ENCODE measurements at regions not wholly inside any gene's neighbourhood (a gene's known extent, or its start where the extent isn't known, plus 50 kb on each side); places are given as distances from the start of the nearest gene placed in this dataset.

DNA sequence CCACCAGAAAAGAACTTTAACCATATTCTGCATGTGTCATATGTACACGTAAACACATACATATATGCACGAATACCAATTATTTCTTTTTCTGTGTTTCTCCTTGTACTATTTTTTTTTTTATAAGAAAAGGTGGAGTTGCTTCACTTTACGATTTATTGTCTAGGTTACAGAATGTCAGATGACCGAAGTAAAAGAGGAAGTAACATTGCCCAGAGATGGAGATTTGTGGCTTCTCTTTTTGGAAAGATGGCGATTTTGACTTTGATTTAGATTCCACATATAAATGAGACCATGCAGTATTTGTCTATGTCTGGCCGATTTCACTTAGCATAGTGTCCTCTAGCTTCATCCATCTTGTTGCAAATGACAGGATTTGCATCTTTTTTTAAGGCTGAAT, 293.1 kb downstream of the SV2B start:
- TF ChIP-seq, protein P1, sequence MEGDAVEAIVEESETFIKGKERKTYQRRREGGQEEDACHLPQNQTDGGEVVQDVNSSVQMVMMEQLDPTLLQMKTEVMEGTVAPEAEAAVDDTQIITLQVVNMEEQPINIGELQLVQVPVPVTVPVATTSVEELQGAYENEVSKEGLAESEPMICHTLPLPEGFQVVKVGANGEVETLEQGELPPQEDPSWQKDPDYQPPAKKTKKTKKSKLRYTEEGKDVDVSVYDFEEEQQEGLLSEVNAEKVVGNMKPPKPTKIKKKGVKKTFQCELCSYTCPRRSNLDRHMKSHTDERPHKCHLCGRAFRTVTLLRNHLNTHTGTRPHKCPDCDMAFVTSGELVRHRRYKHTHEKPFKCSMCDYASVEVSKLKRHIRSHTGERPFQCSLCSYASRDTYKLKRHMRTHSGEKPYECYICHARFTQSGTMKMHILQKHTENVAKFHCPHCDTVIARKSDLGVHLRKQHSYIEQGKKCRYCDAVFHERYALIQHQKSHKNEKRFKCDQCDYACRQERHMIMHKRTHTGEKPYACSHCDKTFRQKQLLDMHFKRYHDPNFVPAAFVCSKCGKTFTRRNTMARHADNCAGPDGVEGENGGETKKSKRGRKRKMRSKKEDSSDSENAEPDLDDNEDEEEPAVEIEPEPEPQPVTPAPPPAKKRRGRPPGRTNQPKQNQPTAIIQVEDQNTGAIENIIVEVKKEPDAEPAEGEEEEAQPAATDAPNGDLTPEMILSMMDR (IDR thresholded peaks at IDR 0.05; ENCODE audit: poor library complexity, severe bottlenecking) = no peak
- TF ChIP-seq TAF1 (IDR thresholded peaks at IDR 0.05; ENCODE audit: low read depth) (no peak), POLR2AphosphoS5 (IDR thresholded peaks at IDR 0.05) (no peak), EP300 (conservative IDR thresholded peaks at IDR 0.05; ENCODE audit: poor library complexity, severe bottlenecking) (no peak), SMC3 (conservative IDR thresholded peaks at IDR 0.05; ENCODE audit: poor library complexity) (no peak), MXI1 (conservative IDR thresholded peaks at IDR 0.05; ENCODE audit: poor library complexity, severe bottlenecking) (no peak), EZH2 (IDR thresholded peaks at IDR 0.05; ENCODE audit: borderline replicate concordance, insufficient read depth, low read length, poor library complexity, severe bottlenecking) (no peak), RAD21 (conservative IDR thresholded peaks at IDR 0.05) (no peak)
- TF ChIP-seq, protein P2, sequence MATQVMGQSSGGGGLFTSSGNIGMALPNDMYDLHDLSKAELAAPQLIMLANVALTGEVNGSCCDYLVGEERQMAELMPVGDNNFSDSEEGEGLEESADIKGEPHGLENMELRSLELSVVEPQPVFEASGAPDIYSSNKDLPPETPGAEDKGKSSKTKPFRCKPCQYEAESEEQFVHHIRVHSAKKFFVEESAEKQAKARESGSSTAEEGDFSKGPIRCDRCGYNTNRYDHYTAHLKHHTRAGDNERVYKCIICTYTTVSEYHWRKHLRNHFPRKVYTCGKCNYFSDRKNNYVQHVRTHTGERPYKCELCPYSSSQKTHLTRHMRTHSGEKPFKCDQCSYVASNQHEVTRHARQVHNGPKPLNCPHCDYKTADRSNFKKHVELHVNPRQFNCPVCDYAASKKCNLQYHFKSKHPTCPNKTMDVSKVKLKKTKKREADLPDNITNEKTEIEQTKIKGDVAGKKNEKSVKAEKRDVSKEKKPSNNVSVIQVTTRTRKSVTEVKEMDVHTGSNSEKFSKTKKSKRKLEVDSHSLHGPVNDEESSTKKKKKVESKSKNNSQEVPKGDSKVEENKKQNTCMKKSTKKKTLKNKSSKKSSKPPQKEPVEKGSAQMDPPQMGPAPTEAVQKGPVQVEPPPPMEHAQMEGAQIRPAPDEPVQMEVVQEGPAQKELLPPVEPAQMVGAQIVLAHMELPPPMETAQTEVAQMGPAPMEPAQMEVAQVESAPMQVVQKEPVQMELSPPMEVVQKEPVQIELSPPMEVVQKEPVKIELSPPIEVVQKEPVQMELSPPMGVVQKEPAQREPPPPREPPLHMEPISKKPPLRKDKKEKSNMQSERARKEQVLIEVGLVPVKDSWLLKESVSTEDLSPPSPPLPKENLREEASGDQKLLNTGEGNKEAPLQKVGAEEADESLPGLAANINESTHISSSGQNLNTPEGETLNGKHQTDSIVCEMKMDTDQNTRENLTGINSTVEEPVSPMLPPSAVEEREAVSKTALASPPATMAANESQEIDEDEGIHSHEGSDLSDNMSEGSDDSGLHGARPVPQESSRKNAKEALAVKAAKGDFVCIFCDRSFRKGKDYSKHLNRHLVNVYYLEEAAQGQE (IDR thresholded peaks at IDR 0.05; ENCODE audit: borderline replicate concordance) = no peak
